GM21381 (cell line): ENCODE measurements at regions not wholly inside any gene's neighbourhood (a gene's known extent, or its start where the extent isn't known, plus 50 kb on each side); places are given as distances from the start of the nearest gene placed in this dataset.
"Not testable (repeated sequence)": the region's sequence is repeated elsewhere in the genome, so short reads cannot be mapped to it uniquely, and the experiment has no call there.

Experiments
- ATAC-seq: cut with Tn5 transposase; IDR thresholded peaks from one replicate; pipeline ENCODE4 v1.9.1; 2021; ENCODE audit warnings: mild to moderate bottlenecking, moderate library complexity; ENCODE audit not compliant: unreplicated experiment

GRCh38 chr11:29634244-29634643 lies 382.6 kb downstream of the KCNA4 start:
- ATAC-seq = no peak

GRCh38 chr11:29629286-29629685 lies 387.5 kb downstream of the KCNA4 start:
- ATAC-seq = no peak

GRCh38 chr11:29628609-29629008 lies 388.2 kb downstream of the KCNA4 start:
- ATAC-seq = no peak

- no peak for ATAC-seq
These were observed 389.3 kb downstream of the KCNA4 start for GRCh38 chr11:29627541-29627940.

- no peak for ATAC-seq
These were observed 393.6 kb downstream of the KCNA4 start for GRCh38 chr11:29623144-29623722.

- ATAC-seq = no peak
These were observed 400.2 kb downstream of the KCNA4 start for GRCh38 chr11:29616611-29617010.

GRCh38 chr11:29612423-29612822 lies 404.4 kb downstream of the KCNA4 start:
- ATAC-seq = no peak

- ATAC-seq = no peak
These were observed 410.3 kb downstream of the KCNA4 start for GRCh38 chr11:29606330-29607031.

GRCh38 chr11:29600151-29600575 lies 416.7 kb downstream of the KCNA4 start:
- not testable (repeated sequence) for ATAC-seq

GRCh38 chr11:29584342-29584741 lies 432.5 kb downstream of the KCNA4 start:
- no peak for ATAC-seq

- ATAC-seq = no peak
These were observed 438.0 kb downstream of the KCNA4 start for GRCh38 chr11:29578806-29579205.

- no peak for ATAC-seq
These were observed 452.3 kb downstream of the KCNA4 start for GRCh38 chr11:29564486-29564885.

GRCh38 chr11:29562183-29562582 lies 454.6 kb downstream of the KCNA4 start:
- ATAC-seq = no peak

- no peak for ATAC-seq
These were observed 462.8 kb downstream of the KCNA4 start for GRCh38 chr11:29553990-29554389.

- ATAC-seq = no peak
These were observed 478.3 kb downstream of the KCNA4 start for GRCh38 chr11:29538339-29539036.

GRCh38 chr11:29534836-29535235 lies 482.0 kb downstream of the KCNA4 start:
- ATAC-seq = no peak

- ATAC-seq = no peak
These were observed 485.9 kb downstream of the KCNA4 start for GRCh38 chr11:29530961-29531360.

GRCh38 chr11:29527391-29527936 lies 489.4 kb downstream of the KCNA4 start:
- no peak for ATAC-seq

GRCh38 chr11:29518389-29519174 lies 498.2 kb downstream of the KCNA4 start:
- no peak for ATAC-seq

GRCh38 chr11:29511394-29511793 lies 505.4 kb downstream of the KCNA4 start:
- no peak for ATAC-seq

GRCh38 chr11:29507376-29507775 lies 509.5 kb downstream of the KCNA4 start:
- ATAC-seq = no peak
